ENCODE measurements at regions not wholly inside any gene's neighbourhood (a gene's known extent, or its start where the extent isn't known, plus 50 kb on each side); places are given as distances from the start of the nearest gene placed in this dataset.

DNA sequence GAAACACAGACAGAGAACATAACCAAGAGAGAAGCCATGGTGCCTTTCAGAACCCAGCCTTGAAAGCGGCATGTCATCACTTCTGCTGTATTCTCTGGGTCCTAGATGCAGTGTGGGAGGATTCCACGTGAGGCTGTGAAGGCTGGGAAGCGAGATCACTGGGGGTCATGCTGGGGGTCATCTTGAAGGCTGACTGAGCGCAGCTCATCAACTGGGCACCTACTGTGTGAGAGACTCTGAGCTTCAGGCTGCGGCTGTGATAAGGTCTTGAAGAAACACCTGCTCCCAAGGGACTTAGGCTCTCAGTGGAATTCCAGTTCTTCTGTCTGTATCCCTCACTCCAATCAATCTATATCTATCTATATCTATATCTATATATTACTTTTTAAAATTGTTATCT lies 91.8 kb upstream of the KLF13 start:
- TF ChIP-seq POLR2A (IDR thresholded peaks at IDR 0.05; ENCODE audit: low read length) (no peak), GATA1 (IDR thresholded peaks at IDR 0.05; ENCODE audit: low read depth, low read length) (no peak)

Data from erythroblast (primary cell).